IMR-90 (cell line): ENCODE measurements at regions not wholly inside any gene's neighbourhood (a gene's known extent, or its start where the extent isn't known, plus 50 kb on each side); places are given as distances from the start of the nearest gene placed in this dataset.

ENCODE experiments used
- ATAC-seq: fragments of 200-7000 bp; cut with Tn5 transposase; 2 replicates; pipeline ENCODE4 v1.9.1; 2020; ENCODE audit warnings: low read depth, mild to moderate bottlenecking, moderate library complexity
- BruUV-seq: library from RNA; stranded (reverse); fragments of 400-500 nt; replicated peaks from 2 replicates; lab custom pipeline; 2021; lab: Mats Ljungman, UMichigan
- CTCF ChIA-PET: fragments of 300-600 bp; formaldehyde crosslinking; extraction: SDS; loops from one replicate; lab custom pipeline; 2021; ENCODE audit warnings: antibody characterized with exemption; lab: Yijun Ruan, JAX
- POLR2A ChIA-PET: fragments of 300-600 bp; sonication (Branson Sonifier 250); formaldehyde crosslinking; loops from one replicate; lab custom pipeline; 2022; ENCODE audit warnings: antibody characterized with exemption; ENCODE audit not compliant: unreplicated experiment; lab: Charles Lee
- DNase-seq: peaks from one replicate; pipeline ENCODE4 v3.0.0; 2013
- H2AFZ ChIP-seq: replicated peaks from 2 replicates; pipeline ENCODE3; 2013; ENCODE audit warnings: low read length, mild to moderate bottlenecking; ENCODE audit not compliant: poor library complexity
- H2AK5ac ChIP-seq: 2 replicates; pipeline ENCODE4 v1.6.1; 2013; ENCODE audit warnings: low read depth, low read length, inconsistent platforms
- H2AK9ac ChIP-seq: replicated peaks from 2 replicates; pipeline ENCODE3; 2013; ENCODE audit warnings: mild to moderate bottlenecking, low read depth, low read length, moderate library complexity; ENCODE audit not compliant: poor library complexity
- H2BK120ac ChIP-seq: 2 replicates; pipeline ENCODE4 v1.6.1; 2013; ENCODE audit warnings: low read depth, low read length, inconsistent platforms
- H2BK15ac ChIP-seq: 3 replicates; pipeline ENCODE4 v1.6.1; 2013; ENCODE audit warnings: low read depth, low read length, inconsistent platforms
- H2BK20ac ChIP-seq: 2 replicates; pipeline ENCODE4 v1.6.1; 2013; ENCODE audit warnings: low read depth, mild to moderate bottlenecking, inconsistent platforms, low read length, moderate library complexity
- H2BK5ac ChIP-seq: 2 replicates; pipeline ENCODE4 v1.6.1; 2013; ENCODE audit warnings: mild to moderate bottlenecking, low read depth, low read length, inconsistent platforms; ENCODE audit not compliant: poor library complexity, severe bottlenecking
- H3K14ac ChIP-seq: replicated peaks from 2 replicates; pipeline ENCODE4 v1.6.1; 2013; ENCODE audit warnings: low read depth, low read length, inconsistent platforms
- H3K18ac ChIP-seq: 2 replicates; pipeline ENCODE4 v1.6.1; 2013; ENCODE audit warnings: low read depth, low read length, control low read depth
- H3K23ac ChIP-seq: 2 replicates; pipeline ENCODE4 v1.6.1; 2013; ENCODE audit warnings: low read depth, low read length, inconsistent platforms
- H3K27ac ChIP-seq: 2 replicates; pipeline ENCODE4 v1.5.1; 2013; ENCODE audit warnings: mild to moderate bottlenecking, control low read depth, low read length; ENCODE audit not compliant: insufficient read depth
- H3K27me3 ChIP-seq: 2 replicates; pipeline ENCODE4 v1.6.1; 2013; ENCODE audit warnings: low read length; ENCODE audit not compliant: control insufficient read depth, insufficient read depth
- H3K36me3 ChIP-seq: 2 replicates; pipeline ENCODE4 v1.6.1; 2013; ENCODE audit warnings: low read length, mixed read lengths; ENCODE audit not compliant: control insufficient read depth, insufficient read depth
- H3K4ac ChIP-seq: 2 replicates; pipeline ENCODE4 v1.6.1; 2013; ENCODE audit warnings: low read depth, low read length, inconsistent platforms
- H3K4me1 ChIP-seq: 2 replicates; pipeline ENCODE4 v1.6.1; 2013; ENCODE audit warnings: low read length, mixed read lengths; ENCODE audit not compliant: control insufficient read depth, insufficient read depth
- H3K4me2 ChIP-seq: 2 replicates; pipeline ENCODE4 v1.6.1; 2013; ENCODE audit warnings: low read depth, mild to moderate bottlenecking, control low read depth, low read length, moderate library complexity
- H3K4me3 ChIP-seq: 2 replicates; pipeline ENCODE4 v1.5.1; 2013; ENCODE audit warnings: low read depth, mild to moderate bottlenecking, control low read depth, low read length, moderate library complexity; ENCODE audit not compliant: insufficient read depth
- H3K56ac ChIP-seq: 2 replicates; pipeline ENCODE4 v1.6.1; 2013; ENCODE audit warnings: low read length, inconsistent platforms; ENCODE audit not compliant: insufficient read depth; ENCODE audit errors: extremely low read depth
- H3K79me1 ChIP-seq, 2 experiments: 2 replicates each; pipeline ENCODE4 v1.6.1; 2013; ENCODE audit warnings: low read length in 2 of 2, inconsistent platforms in 1 of 2, low read depth in 1 of 2
- H3K9ac ChIP-seq: 2 replicates; pipeline ENCODE4 v1.6.1; 2013; ENCODE audit warnings: low read depth, low read length, control low read depth
- H3K9me1 ChIP-seq: 2 replicates; pipeline ENCODE4 v1.6.1; 2013; ENCODE audit warnings: low read length, inconsistent platforms; ENCODE audit not compliant: insufficient read depth
- H3K9me3 ChIP-seq: 2 replicates; pipeline ENCODE4 v1.6.1; 2013; ENCODE audit warnings: low read length; ENCODE audit not compliant: control insufficient read depth, insufficient read depth
- H4K20me1 ChIP-seq: 2 replicates; pipeline ENCODE4 v1.6.1; 2013; ENCODE audit warnings: low read length, inconsistent platforms; ENCODE audit not compliant: insufficient read depth
- H4K5ac ChIP-seq: 2 replicates; pipeline ENCODE4 v1.6.1; 2013; ENCODE audit warnings: mild to moderate bottlenecking, low read depth, low read length, control low read depth
- H4K8ac ChIP-seq, 2 experiments: 2 replicates each; pipeline ENCODE4 v1.6.1; 2013; ENCODE audit warnings: low read depth in 2 of 2, low read length in 2 of 2, control low read depth in 1 of 2, inconsistent platforms in 1 of 2
- H4K91ac ChIP-seq: 2 replicates; pipeline ENCODE4 v1.6.1; 2013; ENCODE audit warnings: low read depth, low read length, inconsistent platforms; ENCODE audit not compliant: insufficient read depth
- BHLHE40 ChIP-seq: fragments of 150-350 bp; IDR thresholded peaks from 2 replicates; pipeline ENCODE4 v1.6.1; 2016; ENCODE audit warnings: mild to moderate bottlenecking, low read depth, low read length
- CEBPB ChIP-seq: IDR thresholded peaks from 2 replicates; pipeline ENCODE4 v1.6.1; 2012; ENCODE audit warnings: low read depth, low read length, improper control_type of control experiment
- CHD1 ChIP-seq: IDR thresholded peaks from 2 replicates; pipeline ENCODE4 v1.6.1; 2012; ENCODE audit warnings: low read depth, low read length, improper control_type of control experiment
- CTCF ChIP-seq: conservative IDR thresholded peaks from 2 replicates; pipeline ENCODE4 v1.5.1; 2012; ENCODE audit warnings: mild to moderate bottlenecking, low read depth, low read length, improper control_type of control experiment
- ELK1 ChIP-seq: fragments of 150-350 bp; IDR thresholded peaks from 2 replicates; pipeline ENCODE4 v1.6.1; 2016; ENCODE audit warnings: low read depth, mild to moderate bottlenecking, low read length, moderate library complexity, borderline replicate concordance
- FOS ChIP-seq: fragments of 150-350 bp; IDR thresholded peaks from 2 replicates; pipeline ENCODE4 v1.6.1; 2016; ENCODE audit warnings: low read depth, low read length
- MAFK ChIP-seq: IDR thresholded peaks from 2 replicates; pipeline ENCODE4 v1.6.1; 2012; ENCODE audit warnings: low read depth, low read length, improper control_type of control experiment
- MAZ ChIP-seq: IDR thresholded peaks from 2 replicates; pipeline ENCODE4 v1.6.1; 2012; ENCODE audit warnings: low read depth, mild to moderate bottlenecking, low read length, improper control_type of control experiment, moderate library complexity, borderline replicate concordance
- MXI1 ChIP-seq: IDR thresholded peaks from 2 replicates; pipeline ENCODE4 v1.6.1; 2012; ENCODE audit warnings: low read depth, mild to moderate bottlenecking, low read length, moderate library complexity, borderline replicate concordance
- NFE2L2 ChIP-seq: fragments of 150-350 bp; IDR thresholded peaks from 2 replicates; pipeline ENCODE4 v1.6.1; 2016; ENCODE audit warnings: low read depth, mild to moderate bottlenecking, low read length
- POLR2A ChIP-seq: IDR thresholded peaks from 2 replicates; pipeline ENCODE4 v1.6.1; 2012; ENCODE audit warnings: mild to moderate bottlenecking, low read depth, low read length
- RAD21 ChIP-seq: IDR thresholded peaks from 2 replicates; pipeline ENCODE4 v1.6.1; 2012; ENCODE audit warnings: low read length, improper control_type of control experiment
- RCOR1 ChIP-seq: IDR thresholded peaks from 2 replicates; pipeline ENCODE4 v1.6.1; 2012; ENCODE audit warnings: mild to moderate bottlenecking, low read length, improper control_type of control experiment; ENCODE audit not compliant: insufficient replicate concordance
- RFX5 ChIP-seq: IDR thresholded peaks from 2 replicates; pipeline ENCODE4 v1.8.0; 2012; ENCODE audit warnings: low read depth, mild to moderate bottlenecking, low read length, moderate library complexity
- SMC3 ChIP-seq: fragments of 150-350 bp; IDR thresholded peaks from 2 replicates; pipeline ENCODE4 v1.6.1; 2016; ENCODE audit warnings: low read depth, mild to moderate bottlenecking, antibody characterized with exemption, low read length, moderate library complexity
- USF2 ChIP-seq: fragments of 150-350 bp; IDR thresholded peaks from 2 replicates; pipeline ENCODE4 v1.6.1; 2017; ENCODE audit warnings: mild to moderate bottlenecking, antibody characterized with exemption, low read length, low read depth
- WGBS, 2 experiments: methylation state at CpG; one replicate each; pipeline versions ENCODE4 v1.1.5 to v1.1.7; 2013; ENCODE audit warnings: missing lambda C conversion rate in 2 of 2; ENCODE audit not compliant: insufficient read length in 1 of 2; ENCODE audit errors: extremely low coverage in 2 of 2; 5-methylcytosine and 5-hydroxymethylcytosine counted together
- dilution Hi-C: fragments of 300-500 bp; cut with HindIII; formaldehyde crosslinking; loops from one replicate; pipeline ENCODE4 v1.14.3; 2018; ENCODE audit warnings: low sequenced_read_pairs; ENCODE audit not compliant: unreplicated experiment
- in situ Hi-C: fragments of 300-500 bp; cut with MboI; formaldehyde crosslinking; loops from 3 replicates; pipeline ENCODE4 v1.14.3; 2019; ENCODE audit warnings: low sequenced_read_pairs, inconsistent platforms, mixed read lengths
- intact Hi-C: fragments of 100-400 bp; cut with micrococcal nuclease; formaldehyde crosslinking; loops from 2 replicates; pipeline ENCODE4 v1.10.0; 2022

GRCh38 chr7:32289651-32290414, 200.3 kb downstream of the LSM5 start:
- Histone ChIP-seq H3K18ac (no peak overlapping the region), H2BK15ac (no peak overlapping the region), H3K36me3 (no peaks in the 10 kb centered on the region), H3K79me1 (no peaks in the 10 kb centered on the region), H2BK5ac (no peak overlapping the region), H3K27ac (no peak overlapping the region), H4K91ac (no peak overlapping the region), H3K9ac (no peak overlapping the region), H2AK5ac (no peak overlapping the region), H3K4ac (no peak overlapping the region), H3K56ac (no peak overlapping the region), H3K27me3 (no peaks in the 10 kb centered on the region), H3K14ac (no peak overlapping the region), H2AK9ac (no peak overlapping the region), H3K4me3 (no peak overlapping the region), H3K9me3 (no peaks in the 10 kb centered on the region), H2BK20ac (no peak overlapping the region), H4K8ac (no peak overlapping the region), H3K9me1 (no peaks in the 10 kb centered on the region), H4K5ac (no peak overlapping the region), H3K4me2 (no peak overlapping the region), H3K4me1 (no peaks in the 10 kb centered on the region), H4K20me1 (no peaks in the 10 kb centered on the region), H2BK120ac (no peak overlapping the region), H3K23ac (no peak overlapping the region), H2AFZ (no peak overlapping the region)
- in situ Hi-C loops (no loop called here), intact Hi-C loops (no loop called here), dilution Hi-C loops (no loop called here)
- no peak for TF ChIP-seq MAZ
- TF ChIP-seq SMC3: no peak
- TF ChIP-seq BHLHE40: no peak
- TF ChIP-seq RFX5: no peak
- TF ChIP-seq CTCF: no peak
- no peak for TF ChIP-seq POLR2A
- TF ChIP-seq USF2: no peak
- TF ChIP-seq FOS: no peak
- TF ChIP-seq ELK1: no peak
- TF ChIP-seq CHD1: no peak
- no peak for TF ChIP-seq RAD21
- TF ChIP-seq CEBPB: no peak
- no peak for TF ChIP-seq NFE2L2
- TF ChIP-seq MXI1: no peak
- TF ChIP-seq MAFK: no peak
- TF ChIP-seq RCOR1: no peak
- no peak for ATAC-seq
- POLR2A ChIA-PET: no interaction called here
- BruUV-seq: no TSS peak
- no CpG with 5 or more reads among the region's 5 CpGs for WGBS, 2 experiments
- CTCF ChIA-PET: no interaction called here
- no peak for DNase-seq
